NOMO-1 (cell line): ENCODE measurements at regions not wholly inside any gene's neighbourhood (a gene's known extent, or its start where the extent isn't known, plus 50 kb on each side); places are given as distances from the start of the nearest gene placed in this dataset.

ENCODE experiments used
- DNase-seq, 2 experiments: peaks; one replicate each; lab custom pipeline; 2025; ENCODE audit not compliant: unreplicated experiment in 2 of 2; lab: John Stamatoyannopoulos, UW

DNA sequence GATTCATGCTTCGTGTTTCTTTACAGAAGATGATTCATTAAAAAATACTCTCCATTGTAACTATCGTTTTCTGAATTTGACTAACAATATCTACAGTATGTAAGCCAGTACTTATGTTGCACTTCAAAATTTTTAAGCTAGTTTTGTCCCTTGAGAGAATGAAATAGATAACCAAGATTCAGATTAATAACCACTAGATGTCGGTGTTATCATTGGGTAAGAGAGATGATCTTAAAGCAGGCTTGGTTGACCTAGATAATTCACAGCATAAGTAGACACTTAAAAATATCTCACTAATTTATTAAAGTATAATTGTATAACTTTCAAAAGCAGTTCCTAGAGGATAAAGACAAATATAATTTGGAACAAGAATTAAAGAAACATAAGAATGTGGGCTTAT is 430.9 kb downstream of the C4orf33 start:
- peak in 1 of 2 experiments; percentile 67 for DNase-seq

DNA sequence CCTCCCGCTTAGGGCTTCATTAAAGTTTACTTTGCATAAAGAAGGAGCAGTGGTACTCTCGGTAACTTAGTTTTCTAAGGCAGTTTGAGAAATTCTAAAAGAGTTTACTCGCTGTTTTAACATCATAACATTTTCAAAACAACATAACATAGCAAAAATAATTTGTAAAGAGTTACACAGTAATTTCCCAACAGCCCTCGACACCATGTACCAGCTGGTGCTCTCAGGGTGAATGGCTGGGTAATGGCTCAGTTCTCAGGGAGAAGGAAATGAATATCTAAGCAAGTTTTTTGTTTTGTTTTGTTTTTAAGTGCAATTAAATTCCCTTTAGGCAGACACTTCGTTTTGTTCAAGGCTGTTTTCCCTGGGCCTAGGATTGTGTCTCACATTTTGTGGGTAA is 435.3 kb downstream of the C4orf33 start:
- DNase-seq: no peak

DNA sequence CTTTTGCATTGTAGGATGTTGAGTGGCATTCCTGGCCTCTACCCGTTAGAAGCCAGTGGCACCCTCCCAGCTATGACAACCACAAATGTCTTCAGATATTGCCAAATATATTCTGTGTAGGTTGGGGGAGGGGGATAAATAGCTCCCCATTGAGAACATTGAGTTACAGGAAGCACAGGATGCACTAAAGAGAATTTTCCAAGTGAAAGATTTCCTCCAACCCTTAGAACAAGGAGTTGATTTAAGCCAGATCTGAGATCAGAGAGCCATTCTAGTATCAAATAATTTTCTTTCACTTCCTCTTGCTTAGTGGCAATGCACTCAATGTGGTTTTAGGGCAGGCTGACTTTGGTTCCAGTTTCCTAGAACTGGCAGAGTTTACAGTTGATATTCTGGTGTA is 436.6 kb downstream of the C4orf33 start:
- peak; percentile 83 to 96 for DNase-seq

DNA sequence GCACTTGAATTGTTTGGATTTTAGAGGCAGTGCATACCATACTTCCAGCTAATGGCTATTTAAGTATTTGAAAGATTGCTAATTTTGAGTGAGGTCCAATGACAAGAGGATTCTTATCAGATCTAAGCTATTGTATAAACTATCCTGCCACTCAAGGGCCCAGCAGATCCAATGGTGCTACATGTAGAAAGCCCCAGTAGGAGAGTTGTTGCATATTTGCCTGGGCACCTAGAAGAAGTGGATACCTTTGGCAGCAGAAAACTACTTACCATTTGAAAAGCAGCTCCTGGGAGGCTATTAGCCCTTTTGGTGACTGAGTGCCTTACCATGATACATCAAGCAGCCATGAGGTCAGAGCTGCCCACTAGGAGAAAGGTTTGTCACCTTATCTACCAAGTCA is 447.3 kb downstream of the C4orf33 start:
- DNase-seq: no peak

- DNase-seq: no peak
Measured at GRCh38 chr4:129545599-129546278, 449.8 kb downstream of the C4orf33 start.

GRCh38 chr4:129546531-129546930 is 450.6 kb downstream of the C4orf33 start:
- DNase-seq: no peak

- DNase-seq: no peak
Measured at GRCh38 chr4:129550281-129550785, 454.4 kb downstream of the C4orf33 start.

- DNase-seq: no peak
Measured at GRCh38 chr4:129561280-129561679, 465.3 kb downstream of the C4orf33 start.

GRCh38 chr4:129561886-129562671 is 466.1 kb downstream of the C4orf33 start:
- no peak for DNase-seq

DNA sequence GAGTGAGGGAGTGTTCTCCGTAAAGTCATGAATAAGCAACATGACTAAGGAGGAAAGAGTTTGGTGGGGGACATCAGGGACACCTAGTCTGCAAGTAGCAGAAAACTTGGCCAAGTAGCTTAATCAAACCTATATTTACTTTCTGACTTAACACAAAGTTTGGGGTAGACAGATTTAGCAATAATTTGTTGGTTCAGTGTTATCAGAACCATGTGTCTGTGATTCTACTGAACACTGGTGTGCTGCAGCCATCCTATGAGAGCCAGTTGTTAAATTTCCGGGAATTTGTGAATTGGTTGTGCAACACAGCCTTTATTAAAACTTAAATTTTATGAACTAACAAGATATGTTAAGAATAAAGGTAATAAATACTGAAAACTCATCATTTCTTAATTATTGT is 469.3 kb downstream of the C4orf33 start:
- DNase-seq: no peak

- no peak for DNase-seq
Measured at GRCh38 chr4:129570326-129570725, 474.4 kb downstream of the C4orf33 start.

DNA sequence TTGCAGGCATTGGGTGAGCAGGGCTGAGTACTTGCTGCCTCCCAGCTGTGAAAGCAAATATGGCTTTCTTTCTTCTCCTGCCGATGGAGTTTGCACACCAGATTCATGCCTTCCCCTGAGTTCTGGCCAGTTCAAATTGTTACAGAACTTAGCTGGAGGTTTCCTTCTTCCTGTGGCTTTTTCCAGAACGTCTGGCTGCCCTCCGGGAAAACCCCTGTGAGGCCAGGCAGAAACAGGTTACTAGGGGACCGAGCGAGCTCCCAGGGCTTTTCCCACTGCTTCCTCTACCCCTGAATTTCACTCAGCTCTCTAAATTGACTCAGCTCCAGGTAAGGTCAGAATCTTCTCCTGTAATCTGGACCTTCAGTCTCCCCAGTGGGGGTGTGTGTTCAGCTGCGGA is 482.4 kb downstream of the C4orf33 start:
- DNase-seq: no peak

DNA sequence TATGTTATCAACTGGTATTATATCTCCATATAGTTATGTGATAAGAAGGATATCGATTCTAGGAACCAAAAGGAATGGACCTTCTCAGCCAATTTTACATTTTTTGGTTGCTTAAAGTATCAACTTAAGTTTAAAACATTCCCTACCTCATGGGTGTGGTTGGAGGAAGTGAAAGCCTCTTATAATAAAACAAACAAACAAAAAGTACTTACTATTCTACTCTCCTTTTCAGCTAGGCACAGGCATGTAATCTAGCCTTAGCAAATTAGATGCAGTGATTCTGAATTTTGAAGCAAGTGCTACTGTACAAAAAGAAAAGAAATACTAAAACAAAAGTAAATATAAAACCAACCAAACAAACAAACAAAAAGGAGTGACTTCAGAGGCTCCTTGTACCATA is 485.4 kb downstream of the C4orf33 start:
- no peak for DNase-seq

- DNase-seq: peak; percentile 38 to 46
Measured at GRCh38 chr4:129583868-129584267, 487.9 kb downstream of the C4orf33 start.

DNA sequence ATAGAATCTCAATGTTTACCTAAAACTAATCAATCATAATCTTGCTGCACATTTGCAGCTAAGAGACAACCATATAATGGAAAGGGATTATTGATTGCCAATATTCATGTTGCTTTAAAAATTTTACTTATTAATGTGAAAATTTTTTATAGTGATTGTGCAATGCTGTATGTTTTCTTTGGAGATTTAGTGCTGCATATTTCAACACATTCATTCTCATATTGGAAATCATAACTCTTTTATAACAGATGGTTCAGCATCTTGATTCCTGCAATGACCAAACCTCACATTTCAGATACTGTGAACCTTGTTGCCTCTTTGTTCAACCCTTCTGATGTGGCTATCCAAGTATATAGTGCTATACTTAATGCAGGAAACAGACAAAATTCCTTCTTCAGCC is 502.6 kb downstream of the C4orf33 start:
- no peak for DNase-seq

- DNase-seq: no peak
Measured at GRCh38 chr4:129600898-129601297, 504.9 kb downstream of the C4orf33 start.

- no peak for DNase-seq
Measured at GRCh38 chr4:129602447-129602846, 506.5 kb downstream of the C4orf33 start.

- DNase-seq: peak; percentile 37 to 84
Measured at GRCh38 chr4:129603241-129603931, 507.4 kb downstream of the C4orf33 start.

GRCh38 chr4:129604632-129605255 is 508.8 kb downstream of the C4orf33 start:
- peak; percentile 40 to 83 for DNase-seq

GRCh38 chr4:129614611-129615010 is 518.7 kb downstream of the C4orf33 start:
- no peak for DNase-seq

GRCh38 chr4:129622566-129622965 is 526.6 kb downstream of the C4orf33 start:
- DNase-seq: peak in 1 of 2 experiments; percentile 49
